ENCODE measurements at regions not wholly inside any gene's neighbourhood (a gene's known extent, or its start where the extent isn't known, plus 50 kb on each side); places are given as distances from the start of the nearest gene placed in this dataset.

GRCh38 chr12:4203772-4204376 is 69.7 kb upstream of the CCND2 start:
- H3K9me3 ChIP-seq (ENCODE audit: low read depth, low read length, poor library complexity, severe bottlenecking) = no peaks in the 10 kb centered on the region
- POLR2A ChIA-PET (ENCODE audit: low non-redundant PET) = no interaction called here
- intact Hi-C loops (cut with micrococcal nuclease; ENCODE audit: unreplicated experiment) = no loop called here
- CTCF ChIA-PET = no interaction called here
- no peak for TF ChIP-seq EZH2 (IDR thresholded peaks at IDR 0.05; ENCODE audit: borderline replicate concordance, low read depth, low read length, poor library complexity, severe bottlenecking)
- H3K27me3 ChIP-seq (replicated peaks; ENCODE audit: insufficient read depth, low read depth, low read length, poor library complexity) = peaks cover 43% of the 10 kb centered on the region
- no peak for DNase-seq (ENCODE audit: low spot score)
- no peaks in the 10 kb centered on the region for H3K36me3 ChIP-seq (ENCODE audit: insufficient read depth, low read length, poor library complexity, severe bottlenecking)
- no peak overlapping the region for H3K27ac ChIP-seq (ENCODE audit: low read depth, low read length, poor library complexity, severe bottlenecking)
- H3K4me1 ChIP-seq (ENCODE audit: insufficient read depth, low read length, poor library complexity, severe bottlenecking) = no peaks in the 10 kb centered on the region
- BruUV-seq (replicated peaks) = no TSS peak
- H3K4me3 ChIP-seq (ENCODE audit: low read depth, low read length, poor library complexity, severe bottlenecking) = no peak overlapping the region

- no TSS peak for BruUV-seq (replicated peaks)
- peaks cover 43% of the 10 kb centered on the region for H3K27me3 ChIP-seq (replicated peaks; ENCODE audit: insufficient read depth, low read depth, low read length, poor library complexity)
- POLR2A ChIA-PET (ENCODE audit: low non-redundant PET) = no interaction called here
Measured at GRCh38 chr12:4202918-4203317, 70.6 kb upstream of the CCND2 start.

GRCh38 chr12:4202487-4202886 is 71.1 kb upstream of the CCND2 start:
- H3K27ac ChIP-seq (ENCODE audit: low read depth, low read length, poor library complexity, severe bottlenecking) = no peak overlapping the region
- no peaks in the 10 kb centered on the region for H3K9me3 ChIP-seq (ENCODE audit: low read depth, low read length, poor library complexity, severe bottlenecking)
- ChIA-PET POLR2A (ENCODE audit: low non-redundant PET) (no interaction called here), CTCF (no interaction called here)
- no peak overlapping the region for H3K4me3 ChIP-seq (ENCODE audit: low read depth, low read length, poor library complexity, severe bottlenecking)
- DNase-seq (ENCODE audit: low spot score) = no peak
- BruUV-seq (replicated peaks) = no TSS peak
- peaks cover 47% of the 10 kb centered on the region for H3K27me3 ChIP-seq (replicated peaks; ENCODE audit: insufficient read depth, low read depth, low read length, poor library complexity)
- TF ChIP-seq CTCF (conservative IDR thresholded peaks at IDR 0.05; ENCODE audit: low read depth, low read length) (no peak), EZH2 (IDR thresholded peaks at IDR 0.05; ENCODE audit: borderline replicate concordance, low read depth, low read length, poor library complexity, severe bottlenecking) (no peak)
- H3K4me1 ChIP-seq (ENCODE audit: insufficient read depth, low read length, poor library complexity, severe bottlenecking) = no peaks in the 10 kb centered on the region
- no peaks in the 10 kb centered on the region for H3K36me3 ChIP-seq (ENCODE audit: insufficient read depth, low read length, poor library complexity, severe bottlenecking)
- intact Hi-C loops (cut with micrococcal nuclease; ENCODE audit: unreplicated experiment) = no loop called here

More at GRCh38 chr12:4202918-4203317, 70.6 kb upstream of the CCND2 start:
- H3K36me3 ChIP-seq (ENCODE audit: insufficient read depth, low read length, poor library complexity, severe bottlenecking) = no peaks in the 10 kb centered on the region
- DNase-seq (ENCODE audit: low spot score) = no peak
- intact Hi-C loops (cut with micrococcal nuclease; ENCODE audit: unreplicated experiment) = no loop called here
- H3K4me1 ChIP-seq (ENCODE audit: insufficient read depth, low read length, poor library complexity, severe bottlenecking) = no peaks in the 10 kb centered on the region
- H3K9me3 ChIP-seq (ENCODE audit: low read depth, low read length, poor library complexity, severe bottlenecking) = no peaks in the 10 kb centered on the region
- CTCF ChIA-PET = no interaction called here
- no peak overlapping the region for H3K27ac ChIP-seq (ENCODE audit: low read depth, low read length, poor library complexity, severe bottlenecking)
- H3K4me3 ChIP-seq (ENCODE audit: low read depth, low read length, poor library complexity, severe bottlenecking) = no peak overlapping the region
- TF ChIP-seq CTCF (conservative IDR thresholded peaks at IDR 0.05; ENCODE audit: low read depth, low read length) (no peak), EZH2 (IDR thresholded peaks at IDR 0.05; ENCODE audit: borderline replicate concordance, low read depth, low read length, poor library complexity, severe bottlenecking) (no peak)

Data from A673 (cell line).